Liver (tissue), 3 donors: ENCODE measurements at regions not wholly inside any gene's neighbourhood (a gene's known extent, or its start where the extent isn't known, plus 50 kb on each side); places are given as distances from the start of the nearest gene placed in this dataset.

ENCODE experiments used
- TAF1 ChIP-seq: conservative IDR thresholded peaks from 2 replicates; pipeline ENCODE4 v1.6.1; 2016; ENCODE audit warnings: antibody characterized with exemption, mild to moderate bottlenecking
- TF ChIP-seq, protein P1 (sequence below): IDR thresholded peaks from 2 replicates; pipeline ENCODE4 v1.6.1; 2016; ENCODE audit warnings: antibody characterized with exemption, mild to moderate bottlenecking
- TF ChIP-seq, protein P2 (sequence below): IDR thresholded peaks from 2 replicates; pipeline ENCODE4 v1.6.1; 2016; ENCODE audit warnings: antibody characterized with exemption
- TF ChIP-seq, protein P3 (sequence below): fragments of 150-350 bp; IDR thresholded peaks from 2 replicates; pipeline ENCODE4 v1.5.1; 2017; ENCODE audit warnings: improper control_type of control experiment, low read depth, low read length; ENCODE audit not compliant: missing input control
- donor health status: healthy.
- donor health status: healthy.

DNA sequence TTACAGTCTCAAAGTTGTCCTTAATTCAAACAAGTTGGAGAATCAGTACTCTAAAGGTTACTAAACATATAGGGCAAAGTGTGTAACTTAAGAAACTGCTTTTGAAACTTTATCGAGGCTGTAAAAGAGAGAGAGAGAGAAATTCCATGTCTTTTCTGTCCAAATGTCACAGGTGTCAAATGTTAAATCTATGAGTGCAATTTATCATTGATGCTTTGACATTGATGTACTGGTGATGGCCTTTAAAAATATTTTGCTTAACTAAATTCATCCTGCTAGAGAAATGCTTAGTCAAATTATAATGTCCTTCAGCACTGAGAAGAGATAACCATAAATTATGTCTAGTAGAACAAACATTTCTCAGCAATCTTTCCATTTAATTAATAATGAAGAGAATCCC, 1602.1 kb upstream of the TMEFF2 start:
- TF ChIP-seq, protein P1, sequence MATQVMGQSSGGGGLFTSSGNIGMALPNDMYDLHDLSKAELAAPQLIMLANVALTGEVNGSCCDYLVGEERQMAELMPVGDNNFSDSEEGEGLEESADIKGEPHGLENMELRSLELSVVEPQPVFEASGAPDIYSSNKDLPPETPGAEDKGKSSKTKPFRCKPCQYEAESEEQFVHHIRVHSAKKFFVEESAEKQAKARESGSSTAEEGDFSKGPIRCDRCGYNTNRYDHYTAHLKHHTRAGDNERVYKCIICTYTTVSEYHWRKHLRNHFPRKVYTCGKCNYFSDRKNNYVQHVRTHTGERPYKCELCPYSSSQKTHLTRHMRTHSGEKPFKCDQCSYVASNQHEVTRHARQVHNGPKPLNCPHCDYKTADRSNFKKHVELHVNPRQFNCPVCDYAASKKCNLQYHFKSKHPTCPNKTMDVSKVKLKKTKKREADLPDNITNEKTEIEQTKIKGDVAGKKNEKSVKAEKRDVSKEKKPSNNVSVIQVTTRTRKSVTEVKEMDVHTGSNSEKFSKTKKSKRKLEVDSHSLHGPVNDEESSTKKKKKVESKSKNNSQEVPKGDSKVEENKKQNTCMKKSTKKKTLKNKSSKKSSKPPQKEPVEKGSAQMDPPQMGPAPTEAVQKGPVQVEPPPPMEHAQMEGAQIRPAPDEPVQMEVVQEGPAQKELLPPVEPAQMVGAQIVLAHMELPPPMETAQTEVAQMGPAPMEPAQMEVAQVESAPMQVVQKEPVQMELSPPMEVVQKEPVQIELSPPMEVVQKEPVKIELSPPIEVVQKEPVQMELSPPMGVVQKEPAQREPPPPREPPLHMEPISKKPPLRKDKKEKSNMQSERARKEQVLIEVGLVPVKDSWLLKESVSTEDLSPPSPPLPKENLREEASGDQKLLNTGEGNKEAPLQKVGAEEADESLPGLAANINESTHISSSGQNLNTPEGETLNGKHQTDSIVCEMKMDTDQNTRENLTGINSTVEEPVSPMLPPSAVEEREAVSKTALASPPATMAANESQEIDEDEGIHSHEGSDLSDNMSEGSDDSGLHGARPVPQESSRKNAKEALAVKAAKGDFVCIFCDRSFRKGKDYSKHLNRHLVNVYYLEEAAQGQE, result no peak
- TF ChIP-seq, protein P2, sequence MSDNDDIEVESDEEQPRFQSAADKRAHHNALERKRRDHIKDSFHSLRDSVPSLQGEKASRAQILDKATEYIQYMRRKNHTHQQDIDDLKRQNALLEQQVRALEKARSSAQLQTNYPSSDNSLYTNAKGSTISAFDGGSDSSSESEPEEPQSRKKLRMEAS, result no peak
- no peak for TF ChIP-seq TAF1
- TF ChIP-seq, protein P3, sequence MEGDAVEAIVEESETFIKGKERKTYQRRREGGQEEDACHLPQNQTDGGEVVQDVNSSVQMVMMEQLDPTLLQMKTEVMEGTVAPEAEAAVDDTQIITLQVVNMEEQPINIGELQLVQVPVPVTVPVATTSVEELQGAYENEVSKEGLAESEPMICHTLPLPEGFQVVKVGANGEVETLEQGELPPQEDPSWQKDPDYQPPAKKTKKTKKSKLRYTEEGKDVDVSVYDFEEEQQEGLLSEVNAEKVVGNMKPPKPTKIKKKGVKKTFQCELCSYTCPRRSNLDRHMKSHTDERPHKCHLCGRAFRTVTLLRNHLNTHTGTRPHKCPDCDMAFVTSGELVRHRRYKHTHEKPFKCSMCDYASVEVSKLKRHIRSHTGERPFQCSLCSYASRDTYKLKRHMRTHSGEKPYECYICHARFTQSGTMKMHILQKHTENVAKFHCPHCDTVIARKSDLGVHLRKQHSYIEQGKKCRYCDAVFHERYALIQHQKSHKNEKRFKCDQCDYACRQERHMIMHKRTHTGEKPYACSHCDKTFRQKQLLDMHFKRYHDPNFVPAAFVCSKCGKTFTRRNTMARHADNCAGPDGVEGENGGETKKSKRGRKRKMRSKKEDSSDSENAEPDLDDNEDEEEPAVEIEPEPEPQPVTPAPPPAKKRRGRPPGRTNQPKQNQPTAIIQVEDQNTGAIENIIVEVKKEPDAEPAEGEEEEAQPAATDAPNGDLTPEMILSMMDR, result no peak
